SK-N-SH (cell line): ENCODE measurements at regions not wholly inside any gene's neighbourhood (a gene's known extent, or its start where the extent isn't known, plus 50 kb on each side); places are given as distances from the start of the nearest gene placed in this dataset.

Experiments used
- CTCF ChIA-PET: fragments of 300-600, 350-600 bp; formaldehyde crosslinking; extraction: SDS; loops from one replicate; lab custom pipeline; 2021; lab: Yijun Ruan, JAX
- POLR2A ChIA-PET: fragments of 350-600 bp; sonication (Branson Sonifier 250); formaldehyde crosslinking; extraction: SDS; loops from one replicate; lab custom pipeline; 2020; ENCODE audit warnings: antibody characterized with exemption, inconsistent platforms; lab: Yijun Ruan, JAX
- DNase-seq: peaks from one replicate; pipeline ENCODE4 v3.0.0; 2012
- H2AFZ ChIP-seq: fragments of 200-600 bp; sonication (generic); 2 replicates; pipeline ENCODE4 v1.8.1; 2016; ENCODE audit warnings: antibody characterized with exemption, mild to moderate bottlenecking, low read depth
- H3F3A ChIP-seq: fragments of 200-600 bp; sonication (generic); replicated peaks from 2 replicates; pipeline ENCODE3; 2016; ENCODE audit warnings: antibody characterized with exemption, mild to moderate bottlenecking; ENCODE audit not compliant: insufficient read depth
- H3K27ac ChIP-seq, 2 experiments: fragments of 200-500 bp in 1 of 2; fragments of 200-600 bp in 1 of 2; sonication (Bioruptor generic) in 1 of 2; sonication (generic), shearing (Covaris generic) in 1 of 2; 2 replicates each; pipeline versions ENCODE4 v1.5.1 to v1.6.1; 2014 to 2016; ENCODE audit warnings: low read depth in 2 of 2, inconsistent platforms in 1 of 2, low read length in 1 of 2, mild to moderate bottlenecking in 1 of 2, mixed read lengths in 1 of 2
- H3K27me3 ChIP-seq: fragments of 200-600 bp; sonication (generic), shearing (Covaris generic); 2 replicates; pipeline ENCODE4 v1.6.1; 2016; ENCODE audit warnings: mixed run types; ENCODE audit not compliant: insufficient read depth
- H3K36me3 ChIP-seq, 2 experiments: fragments of 200-500 bp in 1 of 2; fragments of 200-600 bp in 1 of 2; sonication (Bioruptor generic) in 1 of 2; sonication (generic) in 1 of 2; replicated peaks in 1 of 2; 2 replicates each; pipeline versions ENCODE3 to v1.5.1; 2014 to 2016; ENCODE audit warnings: low read length in 1 of 2, mild to moderate bottlenecking in 1 of 2; ENCODE audit not compliant: insufficient read depth in 2 of 2, control insufficient read depth in 1 of 2
- H3K4me1 ChIP-seq, 2 experiments: fragments of 200-500 bp in 1 of 2; fragments of 200-600 bp in 1 of 2; sonication (Bioruptor generic) in 1 of 2; sonication (generic), shearing (Covaris generic) in 1 of 2; 2 replicates each; pipeline versions ENCODE4 v1.5.1 to v1.6.1; 2014 to 2016; ENCODE audit warnings: low read depth in 1 of 2, low read length in 1 of 2, mixed run types in 1 of 2; ENCODE audit not compliant: insufficient read depth in 2 of 2, control insufficient read depth in 1 of 2
- H3K4me2 ChIP-seq: fragments of 200-600 bp; sonication (generic), shearing (Covaris generic); 2 replicates; pipeline ENCODE4 v1.6.1; 2017; ENCODE audit warnings: mixed run types
- H3K4me3 ChIP-seq, 2 experiments: fragments of 200-500 bp in 1 of 2; fragments of 200-600 bp in 1 of 2; sonication (Bioruptor generic) in 1 of 2; sonication (generic), shearing (Covaris generic) in 1 of 2; 2 replicates each; pipeline versions ENCODE4 v1.5.1 to v1.8.1; 2014 to 2016; ENCODE audit warnings: low read depth in 2 of 2, inconsistent platforms in 1 of 2, low read length in 1 of 2, mild to moderate bottlenecking in 1 of 2, mixed read lengths in 1 of 2, moderate library complexity in 1 of 2
- H3K79me2 ChIP-seq: fragments of 200-600 bp; sonication (generic); 2 replicates; pipeline ENCODE4 v1.8.1; 2017; ENCODE audit warnings: mild to moderate bottlenecking; ENCODE audit not compliant: insufficient read depth
- H3K9ac ChIP-seq: fragments of 200-600 bp; sonication (generic); 2 replicates; pipeline ENCODE4 v1.6.1; 2017; ENCODE audit warnings: mixed run types
- H3K9me2 ChIP-seq: fragments of 200-600 bp; sonication (generic); 2 replicates; pipeline ENCODE4 v1.6.1; 2017; ENCODE audit warnings: mixed run types
- H3K9me3 ChIP-seq: fragments of 200-600 bp; sonication (generic); 2 replicates; pipeline ENCODE4 v1.6.1; 2017; ENCODE audit warnings: mixed run types, mild to moderate bottlenecking, moderate library complexity
- H4K20me1 ChIP-seq: fragments of 200-600 bp; sonication (generic); 2 replicates; pipeline ENCODE4 v1.6.1; 2017; ENCODE audit warnings: mild to moderate bottlenecking, mixed run types; ENCODE audit not compliant: insufficient read depth
- CHD2 ChIP-seq: fragments of 150-350 bp; IDR thresholded peaks from 2 replicates; pipeline ENCODE4 v1.6.1; 2018; ENCODE audit warnings: low read length; ENCODE audit not compliant: partially characterized antibody
- EP300 ChIP-seq, 2 experiments: IDR thresholded peaks; 2 replicates each; pipeline versions ENCODE4 v1.4.0 to v1.6.1; 2012; ENCODE audit warnings: borderline replicate concordance in 1 of 2, low read depth in 1 of 2, low read length in 1 of 2
- FOSL2 ChIP-seq: IDR thresholded peaks from 2 replicates; pipeline ENCODE4 v1.4.0; 2012; ENCODE audit warnings: low read depth, mild to moderate bottlenecking, moderate library complexity, borderline replicate concordance
- GABPA ChIP-seq: IDR thresholded peaks from 2 replicates; pipeline ENCODE4 v1.4.0; 2012; ENCODE audit warnings: low read depth, mild to moderate bottlenecking
- GATA2 ChIP-seq: sonication (generic); formaldehyde crosslinking; IDR thresholded peaks from 2 replicates; pipeline ENCODE4 v1.5.0; 2020; ENCODE audit warnings: mild to moderate bottlenecking, missing genetic modification reagents
- MEF2A ChIP-seq: IDR thresholded peaks from 2 replicates; pipeline ENCODE4 v1.4.0; 2012; ENCODE audit warnings: low read depth, borderline replicate concordance
- NFIC ChIP-seq: IDR thresholded peaks from 2 replicates; pipeline ENCODE4 v1.4.0; 2012; ENCODE audit warnings: borderline replicate concordance
- NRF1 ChIP-seq: IDR thresholded peaks from 2 replicates; pipeline ENCODE4 v1.6.1; 2012; ENCODE audit warnings: low read depth, mild to moderate bottlenecking, low read length
- SMC3 ChIP-seq: IDR thresholded peaks from 2 replicates; pipeline ENCODE4 v1.6.1; 2012; ENCODE audit warnings: low read depth, low read length, improper control_type of control experiment
- TEAD4 ChIP-seq: IDR thresholded peaks from 2 replicates; pipeline ENCODE4 v1.4.0; 2012; ENCODE audit warnings: mild to moderate bottlenecking, borderline replicate concordance; ENCODE audit not compliant: insufficient read depth
- WGBS: methylation state at CpG from one replicate; pipeline ENCODE4 v1.1.6; 2017; ENCODE audit warnings: low lambda C conversion rate; 5-methylcytosine and 5-hydroxymethylcytosine counted together
- TF ChIP-seq, protein P1 (sequence below): fragments of 150-350 bp; IDR thresholded peaks from 2 replicates; pipeline ENCODE4 v1.6.1; 2016; ENCODE audit warnings: mild to moderate bottlenecking, low read depth, low read length
- TF ChIP-seq, protein P2 (sequence below): IDR thresholded peaks from 2 replicates; pipeline ENCODE4 v1.4.0; 2012; ENCODE audit warnings: low read depth, borderline replicate concordance
- TF ChIP-seq, protein P3 (sequence below): IDR thresholded peaks from 2 replicates; pipeline ENCODE4 v1.4.0; 2012; ENCODE audit warnings: low read depth
- TF ChIP-seq, protein P4 (sequence below): fragments of 150-350 bp; IDR thresholded peaks from 2 replicates; pipeline ENCODE4 v1.6.1; 2017; ENCODE audit warnings: antibody characterized with exemption, low read length, low read depth, borderline replicate concordance

DNA sequence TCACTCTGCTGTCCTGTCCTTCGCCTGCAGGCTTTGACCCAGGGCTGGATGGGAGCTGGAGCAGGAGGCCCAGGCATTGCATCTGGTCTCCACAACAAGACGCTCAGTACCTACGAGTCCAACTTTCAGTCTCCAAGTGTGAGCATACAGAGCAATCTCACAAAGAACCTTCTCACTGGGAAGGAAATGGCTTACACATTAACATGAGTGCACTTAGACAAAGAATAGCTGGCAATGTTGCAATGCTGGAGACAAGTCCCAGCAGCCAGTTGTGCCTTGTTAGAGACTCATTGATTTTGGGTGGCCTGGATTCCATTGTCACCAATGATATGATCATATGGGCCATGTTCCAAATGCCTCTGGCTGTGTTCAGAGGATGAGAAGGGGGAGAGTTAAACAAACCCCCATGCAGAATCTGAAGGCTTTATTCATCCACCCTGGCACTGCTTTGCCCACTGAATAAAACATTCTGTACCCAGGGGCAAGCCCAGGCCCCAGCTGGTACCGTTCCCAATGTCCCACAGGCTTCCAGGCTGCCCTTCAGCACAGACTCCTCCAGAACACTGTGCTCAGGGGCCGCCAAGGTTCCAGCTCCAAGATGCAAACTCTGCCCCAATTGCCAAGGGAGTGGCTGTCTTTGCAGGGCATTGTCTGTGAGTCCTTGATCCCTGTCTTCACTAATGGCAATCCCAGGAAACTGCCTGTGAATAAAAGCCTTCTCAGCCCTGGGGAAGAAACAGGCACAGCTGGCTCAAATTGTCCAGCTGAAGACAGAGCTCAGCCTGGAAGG, 185.5 kb downstream of the HSD17B3 start:
- Histone ChIP-seq H3K79me2 (no peaks in the 10 kb centered on the region), H3K4me3 (no peak overlapping the region), H2AFZ (no peak overlapping the region), H3K9me3 (no peaks in the 10 kb centered on the region), H3K36me3 (no peaks in the 10 kb centered on the region), H3K9ac (no peak overlapping the region), H4K20me1 (no peaks in the 10 kb centered on the region), H3K9me2 (no peaks in the 10 kb centered on the region), H3F3A (no peaks in the 10 kb centered on the region), H3K4me1 (peaks cover 0 to 11% of the 10 kb centered on the region in 2 experiments; a peak in 1 of 4 replicates), H3K27me3 (no peaks in the 10 kb centered on the region), H3K27ac (peak overlapping the region in 1 of 2 experiments; percentile 63; a peak in 2 of 4 replicates), H3K4me2 (no peak overlapping the region)
- 35% methylated on average over 5 of the region's 5 CpGs for WGBS
- CTCF ChIA-PET, result interaction anchor here (0.7 to 1.6 kb wide), 3 partner anchors 8 to 28 kb away, joined by 3 read pairs; no protein-coding TSS in a partner anchor
- TF ChIP-seq CHD2, result peak; percentile 10
- TF ChIP-seq SMC3, result no peak
- TF ChIP-seq, protein P1, sequence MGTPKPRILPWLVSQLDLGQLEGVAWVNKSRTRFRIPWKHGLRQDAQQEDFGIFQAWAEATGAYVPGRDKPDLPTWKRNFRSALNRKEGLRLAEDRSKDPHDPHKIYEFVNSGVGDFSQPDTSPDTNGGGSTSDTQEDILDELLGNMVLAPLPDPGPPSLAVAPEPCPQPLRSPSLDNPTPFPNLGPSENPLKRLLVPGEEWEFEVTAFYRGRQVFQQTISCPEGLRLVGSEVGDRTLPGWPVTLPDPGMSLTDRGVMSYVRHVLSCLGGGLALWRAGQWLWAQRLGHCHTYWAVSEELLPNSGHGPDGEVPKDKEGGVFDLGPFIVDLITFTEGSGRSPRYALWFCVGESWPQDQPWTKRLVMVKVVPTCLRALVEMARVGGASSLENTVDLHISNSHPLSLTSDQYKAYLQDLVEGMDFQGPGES, result no peak
- TF ChIP-seq TEAD4, result no peak
- TF ChIP-seq NFIC, result no peak
- TF ChIP-seq NRF1, result no peak
- TF ChIP-seq GATA2 (CRISPR knock-in tag), result peak; percentile 6; the same call in 1 of the 2 replicates
- peak; percentile 50 for DNase-seq
- POLR2A ChIA-PET, result no interaction called here

DNA sequence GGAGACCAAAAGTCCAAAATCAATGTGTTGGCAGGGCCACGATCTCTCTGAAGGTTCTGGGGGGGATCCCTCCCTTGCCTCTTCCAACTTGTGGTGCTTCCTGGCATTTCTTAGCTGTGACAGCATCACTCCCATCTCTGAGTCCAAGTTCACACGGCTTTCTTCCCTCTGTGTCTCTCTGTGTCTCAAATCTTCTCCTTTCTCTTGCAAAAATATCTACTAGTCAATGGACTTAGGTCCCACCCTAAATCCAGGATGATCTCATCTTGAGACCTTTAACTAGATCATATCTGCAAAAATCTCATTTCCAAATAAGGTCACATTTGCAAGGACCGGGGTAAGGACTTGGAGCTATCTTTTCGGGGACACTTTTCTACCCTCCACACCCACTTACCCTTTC, 186.1 kb downstream of the HSD17B3 start:
- Histone ChIP-seq H4K20me1 (no peaks in the 10 kb centered on the region), H3K36me3 (no peaks in the 10 kb centered on the region), H2AFZ (no peak overlapping the region), H3K4me1 (peaks cover 0 to 11% of the 10 kb centered on the region in 2 experiments; a peak in 1 of 4 replicates), H3K9me3 (no peaks in the 10 kb centered on the region), H3K4me3 (no peak overlapping the region), H3K79me2 (no peaks in the 10 kb centered on the region), H3K4me2 (no peak overlapping the region), H3K27ac (peak overlapping the region in 1 of 2 experiments; percentile 63; a peak in 1 of 4 replicates), H3K9me2 (no peaks in the 10 kb centered on the region), H3K27me3 (no peaks in the 10 kb centered on the region), H3F3A (no peaks in the 10 kb centered on the region), H3K9ac (no peak overlapping the region)
- ChIA-PET POLR2A (no interaction called here), CTCF (interaction anchor here (0.7 to 1.6 kb wide), 3 partner anchors 8 to 28 kb away, joined by 3 read pairs; no protein-coding TSS in a partner anchor)
- TF ChIP-seq, protein P2, sequence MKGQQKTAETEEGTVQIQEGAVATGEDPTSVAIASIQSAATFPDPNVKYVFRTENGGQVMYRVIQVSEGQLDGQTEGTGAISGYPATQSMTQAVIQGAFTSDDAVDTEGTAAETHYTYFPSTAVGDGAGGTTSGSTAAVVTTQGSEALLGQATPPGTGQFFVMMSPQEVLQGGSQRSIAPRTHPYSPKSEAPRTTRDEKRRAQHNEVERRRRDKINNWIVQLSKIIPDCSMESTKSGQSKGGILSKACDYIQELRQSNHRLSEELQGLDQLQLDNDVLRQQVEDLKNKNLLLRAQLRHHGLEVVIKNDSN, result no peak
- TF ChIP-seq MEF2A, result no peak
- TF ChIP-seq, protein P3, sequence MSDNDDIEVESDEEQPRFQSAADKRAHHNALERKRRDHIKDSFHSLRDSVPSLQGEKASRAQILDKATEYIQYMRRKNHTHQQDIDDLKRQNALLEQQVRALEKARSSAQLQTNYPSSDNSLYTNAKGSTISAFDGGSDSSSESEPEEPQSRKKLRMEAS, result no peak
- no peak for TF ChIP-seq GABPA
- TF ChIP-seq, protein P4, sequence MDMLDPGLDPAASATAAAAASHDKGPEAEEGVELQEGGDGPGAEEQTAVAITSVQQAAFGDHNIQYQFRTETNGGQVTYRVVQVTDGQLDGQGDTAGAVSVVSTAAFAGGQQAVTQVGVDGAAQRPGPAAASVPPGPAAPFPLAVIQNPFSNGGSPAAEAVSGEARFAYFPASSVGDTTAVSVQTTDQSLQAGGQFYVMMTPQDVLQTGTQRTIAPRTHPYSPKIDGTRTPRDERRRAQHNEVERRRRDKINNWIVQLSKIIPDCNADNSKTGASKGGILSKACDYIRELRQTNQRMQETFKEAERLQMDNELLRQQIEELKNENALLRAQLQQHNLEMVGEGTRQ, result no peak
- TF ChIP-seq NRF1, result no peak
- TF ChIP-seq EP300 (IDR thresholded peaks at IDR 0.05; ENCODE audit: borderline replicate concordance in 1 of 2, low read depth in 1 of 2, low read length in 1 of 2), result no peak
- TF ChIP-seq FOSL2, result no peak
- WGBS, result 46% methylated on average over 4 of the region's 4 CpGs
- DNase-seq, result no peak
